B cell (primary cell): ENCODE measurements at regions not wholly inside any gene's neighbourhood (a gene's known extent, or its start where the extent isn't known, plus 50 kb on each side); places are given as distances from the start of the nearest gene placed in this dataset.

ENCODE experiments used
- ATAC-seq: fragments of 200-7000 bp; cut with Tn5 transposase; one replicate; pipeline ENCODE4 v1.10.0; 2021; ENCODE audit warnings: low read depth, mild to moderate bottlenecking, moderate number of reproducible peaks, moderate library complexity
- CTCF ChIA-PET: fragments of 350-600 bp; sonication (Branson Sonifier 250); formaldehyde crosslinking; loops from one replicate; lab custom pipeline; 2021; ENCODE audit warnings: antibody characterized with exemption, inconsistent platforms; lab: Charles Lee
- POLR2A ChIA-PET: fragments of 350-600 bp; sonication (Branson Sonifier 250); formaldehyde crosslinking; loops from one replicate; lab custom pipeline; 2021; ENCODE audit warnings: antibody characterized with exemption; lab: Charles Lee
- DNase-seq: peaks from one replicate; pipeline ENCODE4 v3.0.0; 2013
- H2AFZ ChIP-seq: 2 replicates; pipeline ENCODE4 v1.6.1; 2012; ENCODE audit warnings: mild to moderate bottlenecking, low read depth, low read length; ENCODE audit not compliant: insufficient read depth, poor library complexity, severe bottlenecking
- H3K27ac ChIP-seq, 2 donors: 1 replicate in 1 of 2; 2 replicates in 1 of 2; pipeline ENCODE4 v1.5.1; 2012 to 2013; ENCODE audit warnings: low read length in 2 of 2, mild to moderate bottlenecking in 2 of 2, moderate library complexity in 1 of 2
- H3K27me3 ChIP-seq, 4 experiments: fragments of 200-600 bp in 1 of 4; sonication (generic) in 1 of 4; replicated peaks in 1 of 4; 1 replicate in 2 of 4; 2 replicates in 2 of 4; pipeline versions ENCODE4 v1.6.1 to v1.7.0; 2013 to 2016; ENCODE audit warnings: low read length in 3 of 4, mild to moderate bottlenecking in 2 of 4, mixed read lengths in 1 of 4, moderate library complexity in 1 of 4; ENCODE audit not compliant: insufficient read depth in 4 of 4, control insufficient read depth in 3 of 4; ENCODE audit errors: control extremely low read depth in 1 of 4
- H3K36me3 ChIP-seq, 2 experiments: replicated peaks in 1 of 2; 1 replicate in 1 of 2; 2 replicates in 1 of 2; pipeline versions ENCODE4 v1.6.1 to v1.7.1; 2013; ENCODE audit warnings: low read length in 1 of 2; ENCODE audit not compliant: insufficient read depth in 2 of 2, control insufficient read depth in 1 of 2; ENCODE audit errors: control extremely low read depth in 1 of 2, extremely low read depth in 1 of 2
- H3K4me1 ChIP-seq, 2 donors: fragments of 200-600 bp in 1 of 2; sonication (generic) in 1 of 2; 1 replicate in 1 of 2; 2 replicates in 1 of 2; pipeline versions ENCODE4 v1.5.1 to v1.6.1; 2013 to 2017; ENCODE audit warnings: low read length in 2 of 2; ENCODE audit not compliant: control insufficient read depth in 2 of 2, insufficient read depth in 2 of 2
- H3K4me2 ChIP-seq: replicated peaks from 2 replicates; pipeline ENCODE3; 2012; ENCODE audit warnings: mild to moderate bottlenecking, low read depth, low read length; ENCODE audit not compliant: poor library complexity, severe bottlenecking
- H3K4me3 ChIP-seq, 5 experiments: fragments of 200-600 bp in 1 of 5; sonication (generic) in 1 of 5; 1 replicate in 3 of 5; 2 replicates in 2 of 5; pipeline versions ENCODE4 v1.5.1 to v1.7.0; 2011 to 2016; ENCODE audit warnings: low read length in 4 of 5, mild to moderate bottlenecking in 4 of 5, low read depth in 2 of 5, control low read depth in 1 of 5, moderate library complexity in 1 of 5; ENCODE audit not compliant: insufficient read depth in 1 of 5; ENCODE audit errors: control extremely low read depth in 1 of 5, extremely low read depth in 1 of 5
- H3K79me2 ChIP-seq: fragments of 200-600 bp; sonication (generic); one replicate; pipeline ENCODE4 v1.6.0; 2016; ENCODE audit warnings: low read length; ENCODE audit not compliant: control insufficient read depth, insufficient read depth
- H3K9ac ChIP-seq: fragments of 200-600 bp; sonication (generic); 2 replicates; pipeline ENCODE4 v1.6.1; 2017; ENCODE audit warnings: mild to moderate bottlenecking, low read length, moderate library complexity
- H3K9me3 ChIP-seq, 3 donors: one replicate each; pipeline versions ENCODE4 v1.6.1 to v1.7.1; 2013; ENCODE audit warnings: low read length in 2 of 3; ENCODE audit not compliant: control insufficient read depth in 2 of 3, insufficient read depth in 1 of 3; ENCODE audit errors: control extremely low read depth in 1 of 3
- H4K20me1 ChIP-seq: 2 replicates; pipeline ENCODE4 v1.6.0; 2012; ENCODE audit warnings: mild to moderate bottlenecking, low read length; ENCODE audit not compliant: insufficient read depth, control insufficient read depth, poor library complexity, severe bottlenecking
- H3K27ac Mint-ChIP-seq: one replicate; pipeline ENCODE4 v1.8.0; 2021; ENCODE audit warnings: mixed read lengths
- H3K27me3 Mint-ChIP-seq: one replicate; pipeline ENCODE4 v1.8.0; 2021; ENCODE audit warnings: mixed read lengths
- H3K4me1 Mint-ChIP-seq: one replicate; pipeline ENCODE4 v1.8.0; 2021; ENCODE audit warnings: mixed read lengths
- H3K4me3 Mint-ChIP-seq: one replicate; pipeline ENCODE4 v1.8.0; 2021; ENCODE audit warnings: mixed read lengths
- H3K9me3 Mint-ChIP-seq: one replicate; pipeline ENCODE4 v1.8.0; 2022; ENCODE audit warnings: mixed read lengths; ENCODE audit not compliant: insufficient read depth
- EZH2 ChIP-seq: IDR thresholded peaks from 2 replicates; pipeline ENCODE4 v1.6.1; 2012; ENCODE audit warnings: borderline replicate concordance, low read depth, mild to moderate bottlenecking, moderate library complexity, low read length; ENCODE audit not compliant: insufficient read depth, poor library complexity, severe bottlenecking
- WGBS: methylation state at CpG from one replicate; pipeline ENCODE4 v1.1.5; 2013; ENCODE audit warnings: missing lambda C conversion rate; ENCODE audit not compliant: insufficient coverage; 5-methylcytosine and 5-hydroxymethylcytosine counted together
- intact Hi-C: fragments of 100-400 bp; cut with micrococcal nuclease; formaldehyde crosslinking; loops from one replicate; pipeline ENCODE4 v1.10.0; 2022
- TF ChIP-seq, protein P1 (sequence below): fragments of 200-600 bp; IDR thresholded peaks from one replicate; pipeline ENCODE4 v1.8.0; 2022; ENCODE audit warnings: antibody characterized with exemption, mild to moderate bottlenecking

DNA sequence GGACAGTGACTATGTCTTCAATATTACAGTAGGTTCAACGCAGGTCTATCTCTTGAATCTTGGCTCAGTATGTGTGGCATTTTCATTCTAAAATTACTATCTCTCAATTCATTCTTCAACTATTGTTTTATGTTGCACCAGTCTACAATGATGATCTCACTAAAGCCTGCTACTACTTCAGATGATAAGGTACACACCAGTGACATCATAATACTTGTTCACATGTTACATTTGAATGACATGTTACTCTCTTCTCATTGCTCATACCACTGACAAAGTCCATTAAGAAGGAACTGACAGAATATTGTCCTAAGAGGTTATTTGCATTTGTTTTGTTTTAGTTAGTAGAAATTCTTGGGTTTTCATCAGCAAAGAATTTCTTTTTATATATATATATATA, 165.2 kb upstream of the ST8SIA4 start:
- ChIA-PET POLR2A (no interaction called here), CTCF (no interaction called here)
- Histone ChIP-seq H3K27ac (no peak overlapping the region), H2AFZ (no peak overlapping the region), H3K9ac (no peak overlapping the region), H3K36me3 (no peaks in the 10 kb centered on the region), H3K4me2 (no peak overlapping the region), H3K27me3 (no peaks in the 10 kb centered on the region), H3K4me3 (no peak overlapping the region), H3K4me1 (no peaks in the 10 kb centered on the region), H3K79me2 (no peaks in the 10 kb centered on the region), H3K9me3 (peaks cover 0 to 1% (median 1%) of the 10 kb centered on the region in 3 donors), H4K20me1 (no peaks in the 10 kb centered on the region)
- Mint-ChIP-seq H3K4me1 (no peaks in the 10 kb centered on the region), H3K27me3 (peaks cover 12% of the 10 kb centered on the region), H3K9me3 (no peaks in the 10 kb centered on the region), H3K4me3 (no peak overlapping the region), H3K27ac (no peak overlapping the region)
- no peak for ATAC-seq
- TF ChIP-seq, protein P1, sequence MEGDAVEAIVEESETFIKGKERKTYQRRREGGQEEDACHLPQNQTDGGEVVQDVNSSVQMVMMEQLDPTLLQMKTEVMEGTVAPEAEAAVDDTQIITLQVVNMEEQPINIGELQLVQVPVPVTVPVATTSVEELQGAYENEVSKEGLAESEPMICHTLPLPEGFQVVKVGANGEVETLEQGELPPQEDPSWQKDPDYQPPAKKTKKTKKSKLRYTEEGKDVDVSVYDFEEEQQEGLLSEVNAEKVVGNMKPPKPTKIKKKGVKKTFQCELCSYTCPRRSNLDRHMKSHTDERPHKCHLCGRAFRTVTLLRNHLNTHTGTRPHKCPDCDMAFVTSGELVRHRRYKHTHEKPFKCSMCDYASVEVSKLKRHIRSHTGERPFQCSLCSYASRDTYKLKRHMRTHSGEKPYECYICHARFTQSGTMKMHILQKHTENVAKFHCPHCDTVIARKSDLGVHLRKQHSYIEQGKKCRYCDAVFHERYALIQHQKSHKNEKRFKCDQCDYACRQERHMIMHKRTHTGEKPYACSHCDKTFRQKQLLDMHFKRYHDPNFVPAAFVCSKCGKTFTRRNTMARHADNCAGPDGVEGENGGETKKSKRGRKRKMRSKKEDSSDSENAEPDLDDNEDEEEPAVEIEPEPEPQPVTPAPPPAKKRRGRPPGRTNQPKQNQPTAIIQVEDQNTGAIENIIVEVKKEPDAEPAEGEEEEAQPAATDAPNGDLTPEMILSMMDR = no peak
- TF ChIP-seq EZH2 = no peak
- DNase-seq = no peak
- intact Hi-C loops = no loop called here
- no CpG with 5 or more reads among the region's 1 CpG for WGBS

DNA sequence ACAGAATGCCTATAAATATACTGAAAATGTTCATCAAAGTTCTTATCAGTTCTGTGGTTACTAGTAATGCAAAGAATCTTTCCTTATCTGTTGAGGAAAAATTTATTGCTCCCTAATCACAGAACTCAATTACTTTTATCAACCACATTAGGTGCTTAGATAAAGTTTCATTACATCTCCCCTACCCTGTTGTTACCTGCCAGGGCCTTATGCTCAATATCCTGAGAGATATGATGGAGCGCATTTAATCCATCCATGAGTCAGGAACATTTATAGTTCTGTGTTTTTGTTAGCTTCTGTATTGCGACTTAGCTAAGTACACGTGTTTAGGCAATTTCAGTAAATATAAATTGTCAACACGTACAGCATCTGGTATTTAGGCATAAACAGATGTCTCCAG, 164.3 kb upstream of the ST8SIA4 start:
- no peak for DNase-seq
- Histone ChIP-seq H4K20me1 (no peaks in the 10 kb centered on the region), H3K4me1 (no peaks in the 10 kb centered on the region), H3K9me3 (peaks cover 0 to 9% (median 6%) of the 10 kb centered on the region in 3 donors), H3K4me3 (no peak overlapping the region), H3K36me3 (no peaks in the 10 kb centered on the region), H3K27ac (no peak overlapping the region), H3K27me3 (no peaks in the 10 kb centered on the region), H3K4me2 (no peak overlapping the region), H3K9ac (no peak overlapping the region), H3K79me2 (no peaks in the 10 kb centered on the region), H2AFZ (no peak overlapping the region)
- no CpG with 5 or more reads among the region's 4 CpGs for WGBS
- TF ChIP-seq, protein P1 = no peak
- TF ChIP-seq EZH2 = no peak
- peaks cover 3% of the 10 kb centered on the region for H3K9me3 Mint-ChIP-seq
- no peak overlapping the region for H3K4me3 Mint-ChIP-seq
- CTCF ChIA-PET = no interaction called here
- POLR2A ChIA-PET = no interaction called here
- no peak overlapping the region for H3K27ac Mint-ChIP-seq
- H3K27me3 Mint-ChIP-seq = peaks cover 12% of the 10 kb centered on the region
- ATAC-seq = no peak
- intact Hi-C loops = no loop called here
- no peaks in the 10 kb centered on the region for H3K4me1 Mint-ChIP-seq
